ENCODE measurements at regions not wholly inside any gene's neighbourhood (a gene's known extent, or its start where the extent isn't known, plus 50 kb on each side); places are given as distances from the start of the nearest gene placed in this dataset.

GRCh38 chr3:5035113-5035512 lies 55.9 kb downstream of the BHLHE40 start:
- 45% methylated on average over 1 of the region's 1 CpG for WGBS (ENCODE audit: low lambda C conversion rate)
- Histone ChIP-seq H2AFZ (ENCODE audit: low read length) (no peak overlapping the region), H3K36me3 (replicated peaks in 1 of 2; ENCODE audit: control insufficient read depth in 1 of 2, insufficient read depth in 2 of 2, low read length in 2 of 2) (no peaks in the 10 kb centered on the region), H3K4me3 (replicated peaks in 1 of 3; ENCODE audit: insufficient read depth in 1 of 3, low read depth in 2 of 3, low read length in 3 of 3) (no peak overlapping the region), H3K9ac (ENCODE audit: insufficient read depth, low read depth, low read length) (no peak overlapping the region), H4K20me1 (ENCODE audit: insufficient read depth, low read length) (no peaks in the 10 kb centered on the region), H3K27me3 (ENCODE audit: control insufficient read depth in 1 of 2, insufficient read depth in 2 of 2, low read length in 2 of 2) (peaks cover 0 to 8% of the 10 kb centered on the region in 2 experiments; a peak in 1 of 5 replicates), H3K79me2 (ENCODE audit: insufficient read depth, low read length) (no peaks in the 10 kb centered on the region), H3K4me2 (ENCODE audit: low read depth, low read length) (no peak overlapping the region), H3K9me3 (ENCODE audit: low read length) (no peaks in the 10 kb centered on the region), H3K4me1 (ENCODE audit: insufficient read depth, low read length) (peaks cover 6% of the 10 kb centered on the region; the same call in 1 of the 2 replicates), H3K27ac (ENCODE audit: extremely low read length, insufficient read depth, low read length) (no peak overlapping the region)
- in situ Hi-C loops (cut with HindIII; ENCODE audit: extremely low pct_ligation_motif_present, low pct_unique_long_range_greater_than_20kb): no loop called here
- intact Hi-C loops (cut with micrococcal nuclease; ENCODE audit: unreplicated experiment): no loop called here
- no peak for FAIRE-seq
- no peak for DNase-seq (ENCODE audit: low spot score)
- CTCF ChIA-PET (ENCODE audit: low intra/inter-chr PET ratio, low total read pairs): no interaction called here
- TF ChIP-seq CREM (IDR thresholded peaks at IDR 0.05) (no peak), CREM (CRISPR knock-in tag; IDR thresholded peaks at IDR 0.05) (no peak), NCOR1 (IDR thresholded peaks at IDR 0.05; ENCODE audit: borderline replicate concordance, low read length) (no peak), ZFY (CRISPR knock-in tag; IDR thresholded peaks at IDR 0.05) (no peak), ZSCAN31 (CRISPR knock-in tag; IDR thresholded peaks at IDR 0.05; ENCODE audit: low read depth) (no peak), PHF21A (CRISPR knock-in tag; IDR thresholded peaks at IDR 0.05) (no peak), ZBTB4 (CRISPR knock-in tag; IDR thresholded peaks at IDR 0.05; ENCODE audit: borderline replicate concordance) (no peak), NKX3-1 (CRISPR knock-in tag; IDR thresholded peaks at IDR 0.05) (no peak), ZNF280D (CRISPR knock-in tag; IDR thresholded peaks at IDR 0.05) (no peak)
- POLR2A ChIA-PET: no interaction called here
- no TSS peak for BruUV-seq (replicated peaks)
- ATAC-seq: no peak
